Muscle of leg (tissue), 3 donors: ENCODE measurements at regions not wholly inside any gene's neighbourhood (a gene's known extent, or its start where the extent isn't known, plus 50 kb on each side); places are given as distances from the start of the nearest gene placed in this dataset.
A peak's percentile ranks its signal among the peaks of the same experiment; 100 is the strongest.
"Not testable (repeated sequence)": the region's sequence is repeated elsewhere in the genome, so short reads cannot be mapped to it uniquely, and the experiment has no call there.

Experiments
- DNase-seq: peaks from one replicate; pipeline ENCODE4 v3.0.0; 2013
- H3K27ac ChIP-seq: one replicate; pipeline ENCODE4 v1.5.1; 2013; ENCODE audit warnings: mild to moderate bottlenecking, low read length, control low read depth
- H3K27me3 ChIP-seq: one replicate; pipeline ENCODE4 v1.6.1; 2013; ENCODE audit warnings: low read length; ENCODE audit not compliant: control insufficient read depth, insufficient read depth
- H3K36me3 ChIP-seq: one replicate; pipeline ENCODE4 v1.6.1; 2013; ENCODE audit warnings: low read length; ENCODE audit not compliant: control insufficient read depth, insufficient read depth
- H3K4me1 ChIP-seq: one replicate; pipeline ENCODE4 v1.6.1; 2013; ENCODE audit warnings: low read length; ENCODE audit not compliant: control insufficient read depth, insufficient read depth
- H3K4me3 ChIP-seq: one replicate; pipeline ENCODE4 v1.5.1; 2013; ENCODE audit warnings: low read length, control low read depth
- H3K9me3 ChIP-seq: replicated peaks from 2 replicates; pipeline ENCODE4 v1.6.1; 2013; ENCODE audit warnings: low read depth, low read length; ENCODE audit not compliant: control insufficient read depth
- WGBS: methylation state at CpG from one replicate; pipeline ENCODE4 v1.1.5; 2013; ENCODE audit warnings: missing lambda C conversion rate; ENCODE audit not compliant: insufficient coverage; 5-methylcytosine and 5-hydroxymethylcytosine counted together

- Histone ChIP-seq H3K27me3 (no peaks in the 10 kb centered on the region), H3K36me3 (no peaks in the 10 kb centered on the region), H3K9me3 (no peaks in the 10 kb centered on the region), H3K4me1 (no peaks in the 10 kb centered on the region), H3K4me3 (no peak overlapping the region), H3K27ac (no peak overlapping the region)
- DNase-seq: no peak
These were observed 973.8 kb upstream of the CELF4 start for GRCh38 chr18:38539371-38539770.

- Histone ChIP-seq H3K27me3 (no peaks in the 10 kb centered on the region), H3K27ac (no peak overlapping the region), H3K4me1 (no peaks in the 10 kb centered on the region), H3K9me3 (peaks cover 7% of the 10 kb centered on the region), H3K4me3 (no peak overlapping the region), H3K36me3 (no peaks in the 10 kb centered on the region)
- DNase-seq: no peak
These were observed 968.5 kb upstream of the CELF4 start for GRCh38 chr18:38534073-38534472.

GRCh38 chr18:38526922-38527321, 961.3 kb upstream of the CELF4 start:
- Histone ChIP-seq H3K36me3 (no peaks in the 10 kb centered on the region), H3K4me1 (no peaks in the 10 kb centered on the region), H3K4me3 (no peak overlapping the region), H3K27ac (no peak overlapping the region), H3K9me3 (peaks cover 2% of the 10 kb centered on the region), H3K27me3 (no peaks in the 10 kb centered on the region)
- DNase-seq: no peak

- Histone ChIP-seq H3K27me3 (no peaks in the 10 kb centered on the region), H3K36me3 (no peaks in the 10 kb centered on the region), H3K4me1 (no peaks in the 10 kb centered on the region), H3K27ac (no peak overlapping the region), H3K9me3 (peaks cover 2% of the 10 kb centered on the region), H3K4me3 (no peak overlapping the region)
- WGBS: 73% methylated on average over 3 of the region's 5 CpGs
- no peak for DNase-seq
These were observed 959.4 kb upstream of the CELF4 start for GRCh38 chr18:38525039-38525438.

GRCh38 chr18:38520786-38521185, 955.2 kb upstream of the CELF4 start:
- H3K9me3 ChIP-seq: no peaks in the 10 kb centered on the region
- H3K36me3 ChIP-seq: no peaks in the 10 kb centered on the region
- no peaks in the 10 kb centered on the region for H3K27me3 ChIP-seq
- WGBS: no CpG with 5 or more reads among the region's 5 CpGs
- no peaks in the 10 kb centered on the region for H3K4me1 ChIP-seq
- H3K4me3 ChIP-seq: no peak overlapping the region
- no peak overlapping the region for H3K27ac ChIP-seq
- DNase-seq: peak; percentile 42

GRCh38 chr18:38502539-38502938, 936.9 kb upstream of the CELF4 start:
- Histone ChIP-seq H3K27me3 (no peaks in the 10 kb centered on the region), H3K36me3 (no peaks in the 10 kb centered on the region), H3K4me3 (no peak overlapping the region), H3K4me1 (no peaks in the 10 kb centered on the region), H3K9me3 (no peaks in the 10 kb centered on the region), H3K27ac (no peak overlapping the region)
- no CpG with 5 or more reads among the region's 1 CpG for WGBS
- DNase-seq: no peak

GRCh38 chr18:38497266-38497665, 931.7 kb upstream of the CELF4 start:
- no peak overlapping the region for H3K4me3 ChIP-seq
- WGBS: 86% methylated on average over 1 of the region's 2 CpGs
- no peaks in the 10 kb centered on the region for H3K27me3 ChIP-seq

GRCh38 chr18:38496222-38496793, 930.7 kb upstream of the CELF4 start:
- no peak for DNase-seq
- no peaks in the 10 kb centered on the region for H3K4me1 ChIP-seq
- no CpG with 5 or more reads among the region's 1 CpG for WGBS

More at GRCh38 chr18:38497266-38497665, 931.7 kb upstream of the CELF4 start:
- H3K9me3 ChIP-seq: no peaks in the 10 kb centered on the region
- H3K27ac ChIP-seq: no peak overlapping the region
- no peaks in the 10 kb centered on the region for H3K36me3 ChIP-seq
- no peak for DNase-seq
- no peaks in the 10 kb centered on the region for H3K4me1 ChIP-seq

GRCh38 chr18:38494065-38494464, 928.5 kb upstream of the CELF4 start:
- WGBS: 50% methylated on average over 1 of the region's 2 CpGs
- Histone ChIP-seq H3K9me3 (no peaks in the 10 kb centered on the region), H3K36me3 (no peaks in the 10 kb centered on the region), H3K4me3 (no peak overlapping the region), H3K27ac (no peak overlapping the region), H3K4me1 (no peaks in the 10 kb centered on the region), H3K27me3 (no peaks in the 10 kb centered on the region)
- DNase-seq: no peak

More at GRCh38 chr18:38496222-38496793, 930.7 kb upstream of the CELF4 start:
- no peaks in the 10 kb centered on the region for H3K27me3 ChIP-seq
- no peak overlapping the region for H3K4me3 ChIP-seq
- no peak overlapping the region for H3K27ac ChIP-seq
- no peaks in the 10 kb centered on the region for H3K36me3 ChIP-seq
- H3K9me3 ChIP-seq: no peaks in the 10 kb centered on the region

GRCh38 chr18:38491195-38491594, 925.6 kb upstream of the CELF4 start:
- Histone ChIP-seq H3K27ac (no peak overlapping the region), H3K9me3 (no peaks in the 10 kb centered on the region), H3K36me3 (no peaks in the 10 kb centered on the region), H3K4me1 (no peaks in the 10 kb centered on the region), H3K27me3 (no peaks in the 10 kb centered on the region), H3K4me3 (no peak overlapping the region)
- DNase-seq: no peak
- WGBS: no CpG with 5 or more reads among the region's 4 CpGs

GRCh38 chr18:38489721-38490120, 924.1 kb upstream of the CELF4 start:
- not testable (repeated sequence) for H3K27ac ChIP-seq, H3K9me3 ChIP-seq, DNase-seq, H3K36me3 ChIP-seq, H3K27me3 ChIP-seq, H3K4me1 ChIP-seq, H3K4me3 ChIP-seq
- 51% methylated on average over 4 of the region's 8 CpGs for WGBS
